GM18873 (cell line): ENCODE measurements at regions not wholly inside any gene's neighbourhood (a gene's known extent, or its start where the extent isn't known, plus 50 kb on each side); places are given as distances from the start of the nearest gene placed in this dataset.
"Not testable (repeated sequence)": the region's sequence is repeated elsewhere in the genome, so short reads cannot be mapped to it uniquely, and the experiment has no call there.

Experiments
- ATAC-seq: cut with Tn5 transposase; IDR thresholded peaks from one replicate; pipeline ENCODE4 v1.9.1; 2021; ENCODE audit warnings: mild to moderate bottlenecking, moderate library complexity, moderate number of reproducible peaks; ENCODE audit not compliant: unreplicated experiment, low FRiP score

DNA sequence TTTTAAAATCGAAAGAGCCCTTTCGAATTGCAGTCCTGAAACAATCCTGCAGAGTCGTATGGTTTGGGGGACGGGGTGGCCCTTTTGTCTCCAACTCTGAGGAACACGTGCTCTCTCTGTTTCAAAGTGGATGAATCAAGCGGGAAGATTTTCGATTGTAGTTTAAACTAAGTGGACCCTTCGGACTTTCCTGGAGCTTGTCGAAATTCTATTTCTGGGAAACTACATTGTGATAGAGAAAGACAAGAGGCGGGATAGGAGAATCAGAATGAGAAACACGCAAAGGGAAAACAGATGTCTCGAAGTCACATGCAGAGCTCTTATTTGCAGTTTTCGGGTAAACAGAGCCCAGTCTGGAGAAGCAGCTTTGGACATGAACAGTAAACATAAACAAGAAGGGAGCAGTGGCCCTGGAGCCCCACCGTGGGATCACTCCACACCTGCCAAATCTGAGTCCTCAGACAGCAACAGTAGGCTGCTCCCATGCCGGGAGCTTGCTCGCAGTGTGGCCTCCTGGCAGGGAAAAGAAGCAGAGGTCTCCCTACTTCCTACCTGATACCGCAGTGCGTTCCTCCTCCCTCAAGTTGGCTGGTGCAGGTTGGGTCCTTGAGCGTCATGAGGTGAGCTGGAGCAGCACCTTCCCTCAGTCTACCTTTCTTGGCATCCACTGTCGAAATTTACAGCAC, 202.4 kb downstream of the SLC4A3 start:
- no peak for ATAC-seq

DNA sequence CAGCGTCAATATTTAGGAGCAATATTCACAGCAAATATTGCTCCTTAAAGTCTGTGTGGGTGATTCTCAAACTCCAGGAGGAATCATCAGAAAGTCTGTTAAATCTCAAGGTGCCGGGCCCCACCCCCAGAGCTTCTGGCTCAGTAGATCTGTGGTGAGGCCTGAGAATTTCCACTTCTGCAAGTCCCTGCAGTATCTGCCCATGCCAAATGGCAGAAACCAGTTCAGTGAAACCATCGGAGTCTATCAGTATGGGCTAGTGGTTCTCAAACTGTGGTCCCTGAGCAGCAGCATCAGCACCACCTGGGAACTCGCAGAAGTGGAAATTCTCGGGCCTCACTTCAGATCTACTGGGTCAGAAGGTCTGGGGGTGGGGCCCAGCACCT, 202.9 kb downstream of the SLC4A3 start:
- no peak for ATAC-seq

DNA sequence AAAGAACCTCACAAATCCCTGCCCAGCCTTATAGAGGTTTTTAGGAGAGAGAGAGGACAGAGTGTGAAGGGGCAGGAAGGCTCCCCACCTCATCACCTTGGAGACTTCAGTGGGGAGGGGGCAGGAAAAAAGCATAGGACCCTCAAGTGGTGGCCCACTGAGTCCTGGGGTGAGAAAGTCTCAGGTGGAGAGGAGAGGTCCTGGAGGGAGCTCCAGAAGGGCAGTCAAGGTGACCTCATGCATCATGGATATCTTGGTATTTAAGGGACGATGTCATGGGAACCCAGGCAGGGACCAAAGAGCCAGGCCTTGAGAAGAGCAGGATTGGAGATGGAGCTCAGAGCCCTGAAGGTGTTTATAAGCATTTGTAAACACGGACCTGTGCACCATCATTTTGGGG, 204.5 kb downstream of the SLC4A3 start:
- ATAC-seq, result no peak

DNA sequence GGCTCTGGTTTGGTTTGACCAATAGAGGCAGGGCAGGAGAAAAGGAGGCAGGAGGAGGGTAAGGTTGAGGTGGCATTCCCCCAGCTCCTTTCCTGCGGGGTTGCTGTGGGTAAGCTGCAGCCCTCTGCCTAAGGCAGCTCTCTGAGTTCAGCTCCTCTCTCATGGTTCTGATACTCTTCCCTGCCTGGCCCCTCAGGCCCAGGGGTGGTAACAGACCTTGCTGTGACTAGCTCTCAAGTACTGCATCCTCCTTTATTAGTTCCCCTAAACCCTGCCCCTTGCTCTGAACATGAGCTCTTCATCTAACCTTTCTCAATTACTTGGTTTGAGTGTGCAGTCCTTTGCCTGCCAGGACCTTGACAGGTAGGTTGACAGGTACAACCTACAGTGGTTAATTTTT, 205.5 kb downstream of the SLC4A3 start:
- ATAC-seq, result no peak

DNA sequence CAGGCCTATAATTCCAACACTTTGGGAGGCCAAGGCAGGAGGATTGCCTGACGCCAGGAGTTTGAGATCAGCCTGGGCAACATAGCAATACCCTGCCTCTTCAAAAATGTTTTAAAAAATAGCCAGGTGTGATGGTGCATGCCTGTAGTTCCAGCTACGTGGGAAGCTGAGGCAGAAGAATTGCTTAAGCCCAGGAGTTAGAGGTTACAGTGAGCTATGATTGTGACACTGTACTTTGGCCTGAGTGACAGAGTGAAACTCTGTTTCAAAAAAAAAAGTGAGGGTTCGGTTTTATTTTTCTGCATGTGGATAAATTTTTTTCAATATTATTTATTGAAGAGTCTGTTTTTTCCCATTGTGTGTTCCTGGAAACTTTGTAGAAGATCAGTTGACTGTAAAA, 208.1 kb downstream of the SLC4A3 start:
- no peak for ATAC-seq

DNA sequence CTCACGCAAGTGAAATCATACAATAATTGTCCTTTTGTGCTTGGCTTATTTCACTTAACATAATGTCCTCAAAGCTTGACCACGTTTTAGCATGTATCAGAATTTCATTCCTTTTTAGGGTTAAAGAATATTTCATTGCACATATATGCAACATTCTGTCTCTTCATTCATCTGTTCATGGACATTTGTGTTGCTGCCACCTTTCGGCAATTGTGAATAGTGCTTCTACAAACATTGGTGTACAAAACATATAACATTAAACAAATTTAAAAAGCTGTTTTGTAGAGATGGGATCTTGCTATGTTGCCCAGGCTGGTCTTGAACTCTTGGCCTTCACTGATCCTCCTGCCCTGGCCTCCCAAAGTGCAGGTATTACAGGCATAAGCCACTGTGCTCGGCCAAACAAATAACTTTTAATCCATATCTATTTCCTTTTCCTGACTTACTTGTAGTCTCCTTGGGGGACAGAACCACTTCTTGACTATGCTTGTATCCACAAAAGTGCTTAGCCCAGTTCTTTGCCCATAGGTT, 209.3 kb downstream of the SLC4A3 start:
- no peak for ATAC-seq

DNA sequence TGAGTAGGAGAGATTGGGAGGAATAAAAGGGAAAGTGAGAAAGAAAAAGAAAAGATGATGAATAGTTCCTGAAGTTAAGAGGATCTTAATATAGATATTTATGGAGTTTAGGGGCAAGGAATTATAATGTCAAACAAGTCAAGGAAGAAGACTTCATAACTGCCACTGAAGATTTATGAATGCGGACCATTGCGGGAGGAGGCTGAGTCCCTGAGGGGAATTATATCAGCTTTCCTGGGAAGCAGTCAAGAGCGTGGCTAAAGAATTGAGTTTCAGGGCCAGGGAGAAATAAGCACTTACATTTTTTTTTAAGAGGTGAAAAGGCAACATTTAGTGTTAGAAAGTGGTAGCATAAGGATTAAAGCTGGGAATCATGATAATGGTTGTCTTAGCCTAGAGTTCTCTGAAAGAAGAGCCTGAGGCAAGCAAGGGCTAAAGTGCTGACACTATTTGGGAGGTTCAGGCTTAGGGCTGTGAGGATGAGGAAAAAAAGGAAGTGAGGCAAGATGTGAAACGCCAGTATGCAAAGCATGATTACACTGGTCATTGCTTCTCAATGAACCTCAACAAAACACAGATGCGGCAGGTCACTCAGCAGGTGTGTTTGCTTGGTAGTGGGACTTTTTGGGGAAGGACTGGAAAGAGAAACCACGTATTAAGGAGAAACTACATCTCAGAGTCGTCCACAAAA, 217.1 kb downstream of the SLC4A3 start:
- peak; percentile 88 for ATAC-seq

DNA sequence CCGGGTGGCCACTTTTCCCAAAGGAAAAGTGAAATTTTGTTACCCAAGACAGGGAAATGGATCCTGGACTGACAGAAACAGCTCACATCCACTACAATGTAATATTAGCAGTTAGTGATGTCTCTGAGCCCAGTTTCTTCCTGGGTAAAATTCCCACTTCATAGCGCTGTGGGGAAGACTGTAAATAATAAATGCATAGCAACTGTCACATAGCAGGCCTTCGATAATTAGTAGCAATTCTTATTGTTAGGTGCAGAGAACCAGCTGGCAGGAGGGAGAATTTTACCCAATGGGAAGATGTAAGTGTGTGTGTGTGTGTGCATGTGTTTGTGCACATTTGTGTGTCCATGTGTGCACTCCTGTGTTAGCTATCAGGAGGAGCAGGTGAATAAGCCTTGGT, 221.5 kb downstream of the SLC4A3 start:
- no peak for ATAC-seq

DNA sequence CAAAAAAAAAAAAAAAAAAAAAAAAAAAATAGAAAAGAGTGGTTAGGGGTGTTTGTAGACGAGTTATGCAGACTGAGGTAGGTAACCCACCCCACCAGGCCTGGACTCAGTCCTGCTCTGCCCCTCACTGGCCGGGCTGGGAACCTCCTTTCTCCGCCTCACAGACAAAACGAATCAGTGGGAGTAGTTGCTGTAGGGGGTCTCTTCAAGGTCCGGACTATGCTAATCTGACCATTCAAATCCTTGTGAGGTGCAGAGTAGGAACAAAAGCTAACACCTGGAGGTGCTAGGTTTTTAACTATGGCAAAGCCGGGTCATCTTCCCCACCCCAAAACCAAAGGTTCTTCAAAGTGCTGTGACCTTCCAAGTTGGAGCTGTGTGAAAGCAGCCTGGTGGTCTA, 223.7 kb downstream of the SLC4A3 start:
- no peak for ATAC-seq

DNA sequence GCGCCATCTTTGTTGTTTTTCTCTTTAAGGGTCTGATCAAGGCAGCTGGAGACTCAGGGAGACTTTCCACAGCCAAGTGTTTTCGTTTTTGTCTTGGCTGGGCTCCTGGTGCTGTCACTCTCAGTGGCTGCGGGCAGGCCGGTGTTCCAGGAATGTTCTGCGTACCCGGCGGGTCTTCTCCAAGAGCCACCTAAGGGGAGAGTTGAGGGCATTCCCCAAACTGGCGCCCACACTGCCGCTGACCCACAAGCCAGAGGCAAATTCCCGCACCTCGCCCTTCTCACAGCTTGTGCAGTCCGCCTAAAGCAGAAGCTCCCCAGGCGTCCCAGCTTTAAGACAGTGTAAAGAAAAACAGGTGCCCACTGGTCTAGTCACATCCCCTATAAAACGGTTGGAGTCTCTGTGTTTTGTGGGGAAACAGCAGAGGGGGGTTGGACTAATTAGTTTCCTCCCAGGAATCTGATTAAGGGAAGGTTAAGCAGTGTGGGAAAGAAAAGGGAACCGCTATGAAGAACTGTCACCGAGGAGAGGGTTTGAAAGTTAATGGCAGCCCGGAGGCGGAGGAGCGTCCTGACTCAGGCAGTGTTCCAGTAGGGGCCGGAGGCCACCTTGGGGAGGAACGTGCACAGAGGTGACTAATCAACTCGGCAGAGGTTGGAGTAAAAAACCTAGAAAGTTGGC, 224.5 kb downstream of the SLC4A3 start:
- no peak for ATAC-seq

DNA sequence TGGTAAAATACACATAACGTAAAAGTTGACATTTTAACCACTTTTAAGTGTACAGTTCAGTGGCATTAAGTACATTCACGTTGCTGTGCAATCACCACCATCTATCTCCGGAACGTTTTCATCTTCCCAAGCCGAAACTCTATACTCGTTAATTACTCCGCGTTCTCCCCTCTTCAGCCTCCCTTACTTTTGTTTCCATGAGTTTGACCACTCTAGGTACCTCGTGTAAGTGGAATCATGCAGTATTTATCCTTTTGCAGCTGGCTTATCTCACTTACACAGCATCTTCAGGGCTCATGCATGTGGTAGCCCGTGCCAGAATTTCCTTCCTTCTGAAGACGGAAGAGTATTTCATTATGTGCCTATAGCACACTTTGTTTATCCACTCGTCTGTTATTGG, 225.2 kb downstream of the SLC4A3 start:
- ATAC-seq, result no peak

DNA sequence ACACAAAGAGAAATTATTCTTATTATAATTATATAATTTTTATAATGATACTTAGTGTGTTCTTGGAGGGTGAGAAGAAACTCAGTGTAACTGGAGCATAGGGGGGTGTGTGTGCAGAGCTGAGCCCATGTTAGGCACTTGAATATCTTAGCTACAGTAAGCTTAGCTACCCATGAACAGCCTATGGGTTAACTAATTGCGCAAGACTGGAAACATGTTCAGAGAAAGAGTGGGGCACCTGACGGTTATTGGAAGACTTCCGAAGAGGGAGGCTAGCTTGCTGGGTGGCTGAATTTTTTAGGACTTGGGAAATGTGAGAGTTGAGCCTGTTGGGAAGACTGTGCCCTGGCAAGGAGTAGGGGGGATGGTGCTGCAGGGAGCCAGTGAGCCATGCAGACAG, 229.2 kb downstream of the SLC4A3 start:
- no peak for ATAC-seq

DNA sequence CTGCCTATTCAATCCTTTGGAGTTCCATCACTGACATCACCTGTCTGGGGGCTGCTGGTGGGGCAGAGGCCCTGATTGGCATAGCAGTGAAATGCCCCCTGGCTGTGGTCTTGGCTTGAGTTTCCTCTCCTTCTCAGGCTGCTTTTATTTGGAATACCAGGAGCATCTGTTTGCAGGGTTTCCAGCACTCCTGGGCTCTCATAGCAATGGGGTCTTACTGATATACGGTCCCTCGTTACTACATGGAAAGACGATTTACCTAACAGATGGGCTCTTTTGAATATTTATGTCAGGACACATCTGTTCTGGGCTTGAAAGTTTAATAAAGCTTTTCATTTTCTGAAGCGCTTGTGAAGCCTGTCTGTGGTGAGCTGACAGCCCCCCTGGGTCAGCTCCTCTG, 230.3 kb downstream of the SLC4A3 start:
- no peak for ATAC-seq

DNA sequence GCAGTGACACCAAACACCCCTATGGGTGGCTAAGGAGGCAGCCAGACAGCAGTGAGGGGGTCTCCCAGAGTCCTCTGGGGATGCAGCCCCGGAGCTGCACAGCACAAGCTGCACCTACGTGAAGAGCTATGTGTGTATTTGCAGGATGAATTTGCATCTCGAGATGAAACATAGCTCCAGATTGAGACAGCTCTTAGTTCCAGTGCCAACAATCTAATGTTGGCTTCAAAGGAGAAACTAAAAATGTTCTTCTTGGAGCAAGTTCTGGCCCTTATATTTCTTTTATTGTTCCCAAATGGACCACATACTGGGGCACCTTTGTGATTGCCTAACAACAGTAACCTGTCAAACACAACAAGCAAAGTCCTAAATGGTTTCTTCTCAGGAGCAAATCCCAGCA, 233.9 kb downstream of the SLC4A3 start:
- ATAC-seq, result no peak

DNA sequence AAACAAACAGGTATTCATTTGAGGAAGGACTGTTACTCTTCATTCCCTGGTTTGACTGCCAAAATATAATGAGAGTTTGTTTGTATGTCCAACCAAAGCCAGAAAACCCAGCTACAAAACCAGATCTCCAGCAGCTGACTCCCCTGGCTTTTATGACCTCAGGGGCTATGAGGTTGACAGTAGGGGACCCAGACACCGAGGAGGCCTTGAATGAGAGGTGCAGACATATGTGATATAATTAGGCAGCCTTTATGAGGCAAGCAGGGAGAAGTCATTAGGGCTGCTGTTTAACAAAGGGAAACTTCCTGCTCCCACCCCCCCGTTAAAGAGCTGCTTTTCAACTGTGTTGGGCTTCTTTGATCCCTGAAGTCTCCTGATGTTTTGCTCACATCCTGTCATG, 236.7 kb downstream of the SLC4A3 start:
- ATAC-seq, result no peak

DNA sequence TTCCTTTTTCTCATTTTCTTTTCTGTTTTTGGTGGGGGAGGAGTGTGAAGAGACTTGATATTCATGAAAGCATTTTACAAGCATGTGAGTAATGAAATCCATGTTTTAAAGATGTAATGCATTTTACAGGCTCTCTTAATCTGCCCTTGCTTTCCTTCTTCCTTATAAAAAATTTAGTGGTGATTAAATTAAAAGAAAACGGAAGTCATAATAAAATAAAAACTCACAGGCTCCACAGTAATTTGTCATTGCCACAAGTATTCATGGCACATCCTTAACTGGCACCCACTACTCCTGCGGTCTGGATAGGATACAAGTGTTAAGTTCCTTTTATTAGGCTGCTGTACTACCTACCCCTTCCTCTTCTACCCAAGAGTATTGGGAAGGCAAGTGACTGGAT, 241.2 kb downstream of the SLC4A3 start:
- no peak for ATAC-seq

DNA sequence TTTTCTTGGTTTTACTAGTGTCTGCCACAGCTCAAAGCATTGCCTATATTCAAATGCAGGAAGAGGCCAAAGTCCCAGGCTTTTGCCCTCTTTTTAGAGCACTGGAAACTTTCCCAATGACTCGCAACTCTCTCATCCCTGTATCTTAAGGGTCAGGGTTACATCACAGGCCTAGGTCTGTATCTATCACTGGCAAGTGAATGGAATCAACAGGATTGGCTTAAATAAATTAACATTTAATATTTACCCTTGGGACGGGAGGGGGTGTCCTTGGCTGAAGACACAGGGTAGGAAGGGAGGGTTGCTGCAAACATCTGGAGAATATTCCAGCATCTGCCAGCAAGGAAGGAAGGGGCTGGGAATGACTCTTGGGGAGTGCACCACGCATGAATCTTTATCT, 242.6 kb downstream of the SLC4A3 start:
- ATAC-seq, result no peak

DNA sequence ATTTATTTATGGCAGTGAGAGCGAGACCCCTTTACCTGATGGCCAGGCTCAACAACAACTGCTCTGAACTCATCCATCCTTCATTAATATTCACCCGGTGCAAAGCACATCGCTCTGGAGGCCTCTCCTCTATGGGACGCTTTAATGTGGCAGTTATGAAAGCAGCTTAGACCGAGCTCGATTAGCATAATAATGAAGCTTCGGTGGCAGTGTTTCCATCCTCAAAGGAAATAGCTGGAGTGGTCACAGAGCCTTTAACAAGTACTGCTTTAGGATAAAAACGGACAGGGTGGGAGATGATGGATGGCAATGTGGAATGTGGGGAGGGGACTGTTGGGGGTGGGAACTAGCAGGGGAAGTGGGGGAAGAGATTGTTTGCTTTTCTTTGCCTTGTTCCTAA, 243.9 kb downstream of the SLC4A3 start:
- no peak for ATAC-seq

DNA sequence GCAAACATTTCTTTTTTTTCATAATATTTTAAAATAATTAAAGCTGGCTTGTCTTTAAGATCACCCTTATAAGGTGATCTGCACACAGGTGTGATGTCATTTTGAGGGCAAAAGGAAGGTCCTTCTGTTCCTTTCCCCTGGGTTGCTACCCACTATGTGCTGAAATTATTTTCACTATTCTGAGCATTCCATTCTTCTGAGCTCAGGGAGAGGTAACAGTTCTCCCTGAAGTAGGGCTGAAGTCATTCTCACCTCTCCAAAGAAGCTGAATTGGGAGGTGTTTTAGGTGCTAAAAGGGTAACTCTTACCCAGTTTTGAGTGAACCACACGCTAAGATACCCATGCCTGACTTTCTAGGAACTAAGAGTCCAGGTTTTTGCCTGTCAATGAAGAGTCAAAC, 247.6 kb downstream of the SLC4A3 start:
- no peak for ATAC-seq

DNA sequence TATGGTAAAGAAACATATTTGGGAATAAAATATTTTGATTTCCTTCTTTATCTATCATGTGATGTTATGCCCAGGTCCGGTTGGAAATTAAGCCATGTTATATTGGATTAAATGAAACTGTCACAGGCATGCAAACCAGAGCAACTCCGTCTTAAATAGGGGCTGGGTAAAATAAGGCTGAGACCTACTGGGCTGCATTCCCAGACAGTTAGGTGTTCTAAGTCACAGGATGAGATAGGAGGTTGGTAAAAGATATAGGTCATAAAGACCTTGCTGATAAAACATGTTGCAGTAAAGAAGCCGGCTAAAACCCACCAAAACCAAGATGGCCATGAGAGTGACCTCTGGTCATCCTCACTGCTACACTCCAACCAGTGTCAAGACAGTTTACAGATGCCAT, 248.6 kb downstream of the SLC4A3 start:
- ATAC-seq, result not testable (repeated sequence)

DNA sequence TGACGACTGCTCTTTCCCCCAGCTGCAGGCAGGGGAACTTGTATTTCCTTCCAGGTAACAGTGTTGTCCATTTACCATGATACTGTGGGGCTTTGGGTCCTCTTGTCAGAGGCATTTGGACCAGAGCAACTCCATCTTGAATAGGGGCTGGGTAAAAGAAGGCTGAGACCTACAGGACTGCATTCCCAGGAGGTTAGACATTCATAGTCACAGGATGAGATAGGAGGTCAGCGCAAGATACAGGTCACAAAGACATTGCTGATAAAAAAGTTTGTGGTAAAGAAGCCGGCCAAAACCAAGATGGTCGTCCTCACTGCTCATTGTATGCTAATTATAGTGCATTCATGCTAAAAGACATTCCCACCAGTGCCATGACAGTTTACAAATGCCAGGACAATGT, 249.5 kb downstream of the SLC4A3 start:
- no peak for ATAC-seq

DNA sequence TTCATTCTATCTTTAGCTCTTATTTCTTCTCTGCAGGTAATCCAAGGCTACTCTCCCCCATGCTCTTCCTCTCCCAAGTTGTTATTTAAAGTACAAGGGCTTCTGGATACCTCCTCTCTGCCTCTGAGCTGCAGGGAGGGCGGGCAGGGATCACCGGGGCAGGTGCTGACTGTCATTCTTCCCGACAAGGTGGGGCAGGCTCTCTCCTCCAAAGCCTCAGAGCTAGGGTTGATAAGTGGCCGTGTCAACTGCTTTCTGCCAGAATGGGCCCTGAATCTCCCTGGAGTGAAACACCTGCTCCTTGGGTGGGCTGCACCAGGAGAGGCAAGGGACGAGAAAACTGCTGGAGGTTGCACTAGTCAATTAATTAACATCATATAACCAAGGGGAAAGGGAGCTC, 250.3 kb downstream of the SLC4A3 start:
- no peak for ATAC-seq
